ENCODE measurements at regions not wholly inside any gene's neighbourhood (a gene's known extent, or its start where the extent isn't known, plus 50 kb on each side); places are given as distances from the start of the nearest gene placed in this dataset.

- no peak for TF ChIP-seq POLR2A (IDR thresholded peaks at IDR 0.05)
- TF ChIP-seq CTCF (IDR thresholded peaks at IDR 0.05) = no peak
- no peak for TF ChIP-seq EP300 (IDR thresholded peaks at IDR 0.05)
- TF ChIP-seq POLR2AphosphoS5 (IDR thresholded peaks at IDR 0.05) = no peak
- no peaks in the 10 kb centered on the region for H3K27me3 ChIP-seq
- no peak for DNase-seq
- no peak overlapping the region for H3K4me3 ChIP-seq
- H3K9me3 ChIP-seq = peaks cover 0 to 10% (median 4%) of the 10 kb centered on the region in 4 donors
- H3K27ac ChIP-seq = no peak overlapping the region
- 82 to 89% (median 85%) methylated on average over 10 of the region's 10 CpGs for WGBS, 5 donors
- H3K4me1 ChIP-seq = no peaks in the 10 kb centered on the region
- no peaks in the 10 kb centered on the region for H3K36me3 ChIP-seq
- intact Hi-C loops (cut with DNase I; ENCODE audit: low total_unique reads) = no loop called here
These were observed 602.9 kb downstream of the TYW1 start for GRCh38 chr7:67599331-67600062.

GRCh38 chr7:67602246-67602887 lies 605.7 kb downstream of the TYW1 start:
- no peak for DNase-seq
- no peaks in the 10 kb centered on the region for H3K27me3 ChIP-seq
- H3K4me3 ChIP-seq = no peak overlapping the region
- peaks cover 4 to 28% (median 20%) of the 10 kb centered on the region in 4 donors for H3K9me3 ChIP-seq
- 84 to 87% (median 86%) methylated on average over 12 of the region's 12 CpGs for WGBS, 5 donors
- no peaks in the 10 kb centered on the region for H3K36me3 ChIP-seq
- no peaks in the 10 kb centered on the region for H3K4me1 ChIP-seq
- TF ChIP-seq EP300 (IDR thresholded peaks at IDR 0.05) (no peak), POLR2AphosphoS5 (IDR thresholded peaks at IDR 0.05) (no peak), CTCF (IDR thresholded peaks at IDR 0.05) (no peak), POLR2A (IDR thresholded peaks at IDR 0.05) (no peak)
- H3K27ac ChIP-seq = no peak overlapping the region
- intact Hi-C loops (cut with DNase I; ENCODE audit: low total_unique reads) = no loop called here

- H3K36me3 ChIP-seq = no peaks in the 10 kb centered on the region
- 54 to 78% (median 65%) methylated on average over 2 of the region's 2 CpGs for WGBS, 5 donors
- peak in 1 of 2 donors; percentile 12 for DNase-seq
- H3K27me3 ChIP-seq = no peaks in the 10 kb centered on the region
- no peaks in the 10 kb centered on the region for H3K4me1 ChIP-seq
- H3K9me3 ChIP-seq = peaks cover 4 to 28% (median 20%) of the 10 kb centered on the region in 4 donors
- H3K27ac ChIP-seq = no peak overlapping the region
- intact Hi-C loops (cut with DNase I; ENCODE audit: low total_unique reads) = no loop called here
- TF ChIP-seq POLR2A (IDR thresholded peaks at IDR 0.05) (no peak), POLR2AphosphoS5 (IDR thresholded peaks at IDR 0.05) (no peak), CTCF (IDR thresholded peaks at IDR 0.05) (no peak), EP300 (IDR thresholded peaks at IDR 0.05) (no peak)
- no peak overlapping the region for H3K4me3 ChIP-seq
These were observed 608.1 kb downstream of the TYW1 start for GRCh38 chr7:67604461-67605386.

GRCh38 chr7:67608806-67609205 lies 612.2 kb downstream of the TYW1 start:
- Histone ChIP-seq H3K4me3 (no peak overlapping the region), H3K27ac (no peak overlapping the region), H3K9me3 (peaks cover 4 to 41% (median 28%) of the 10 kb centered on the region in 4 donors), H3K27me3 (peaks cover 0 to 10% (median 0%) of the 10 kb centered on the region in 3 donors), H3K36me3 (no peaks in the 10 kb centered on the region), H3K4me1 (no peaks in the 10 kb centered on the region)
- no peak for DNase-seq
- WGBS, 5 donors = 79 to 92% (median 87%) methylated on average over 3 of the region's 3 CpGs
- TF ChIP-seq EP300 (IDR thresholded peaks at IDR 0.05) (no peak), POLR2AphosphoS5 (IDR thresholded peaks at IDR 0.05) (no peak), POLR2A (IDR thresholded peaks at IDR 0.05) (no peak), CTCF (IDR thresholded peaks at IDR 0.05) (no peak)
- intact Hi-C loops (cut with DNase I; ENCODE audit: low total_unique reads) = no loop called here
